NCI-H1930 (cell line): ENCODE measurements at regions not wholly inside any gene's neighbourhood (a gene's known extent, or its start where the extent isn't known, plus 50 kb on each side); places are given as distances from the start of the nearest gene placed in this dataset.
A peak's percentile ranks its signal among the peaks of the same experiment; 100 is the strongest.

Experiments
- DNase-seq, 2 experiments: peaks; one replicate each; lab custom pipeline; 2025; lab: John Stamatoyannopoulos, UW

DNA sequence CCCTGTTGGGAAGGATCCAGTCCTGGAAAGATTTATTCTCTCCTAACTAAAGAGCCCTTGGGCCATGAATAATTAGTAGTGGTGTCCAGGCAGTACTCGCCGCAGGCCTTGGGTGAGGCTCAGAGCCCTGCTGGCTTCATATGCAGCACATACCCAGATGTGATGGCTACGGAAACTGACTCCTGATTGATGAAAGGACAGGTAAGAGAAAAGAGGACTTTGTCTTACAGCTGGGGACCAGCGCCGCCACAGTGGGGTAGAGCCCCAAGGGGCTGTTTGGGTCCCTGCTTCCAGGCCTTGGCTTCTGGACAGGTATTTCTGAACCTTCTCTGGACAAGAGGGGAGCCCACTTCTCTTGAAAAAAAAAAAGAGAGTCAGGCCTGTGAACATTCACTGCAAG lies 1680.8 kb downstream of the EFNB2 start:
- DNase-seq, result no peak

- DNase-seq, result no peak
Observed at GRCh38 chr13:104854007-104854406, 1681.5 kb downstream of the EFNB2 start.

GRCh38 chr13:104847922-104848321 lies 1687.5 kb downstream of the EFNB2 start:
- DNase-seq, result no peak

GRCh38 chr13:104843401-104843800 lies 1692.1 kb downstream of the EFNB2 start:
- no peak for DNase-seq

DNA sequence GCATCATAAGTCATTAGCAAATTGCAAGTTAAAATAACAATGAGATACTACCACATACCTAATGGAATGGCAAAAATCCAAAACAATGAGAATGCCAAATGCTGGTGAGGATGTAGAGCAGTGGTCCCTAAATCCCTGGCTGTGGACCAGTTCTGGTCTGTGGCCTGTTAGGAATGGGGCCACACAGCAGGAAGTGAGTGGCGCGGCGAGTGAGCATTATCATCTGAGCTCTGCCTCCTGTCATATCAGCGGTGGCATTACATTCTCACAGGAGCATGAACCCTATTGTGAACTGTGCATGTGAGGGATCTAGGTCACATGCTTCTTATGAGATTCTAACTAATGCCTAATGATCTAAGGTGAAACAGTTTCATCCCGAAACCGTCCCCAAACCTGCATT lies 1694.4 kb downstream of the EFNB2 start:
- DNase-seq, result no peak

- no peak for DNase-seq
Observed at GRCh38 chr13:104837756-104838155, 1697.7 kb downstream of the EFNB2 start.

GRCh38 chr13:104833221-104833620 lies 1702.2 kb downstream of the EFNB2 start:
- no peak for DNase-seq

DNA sequence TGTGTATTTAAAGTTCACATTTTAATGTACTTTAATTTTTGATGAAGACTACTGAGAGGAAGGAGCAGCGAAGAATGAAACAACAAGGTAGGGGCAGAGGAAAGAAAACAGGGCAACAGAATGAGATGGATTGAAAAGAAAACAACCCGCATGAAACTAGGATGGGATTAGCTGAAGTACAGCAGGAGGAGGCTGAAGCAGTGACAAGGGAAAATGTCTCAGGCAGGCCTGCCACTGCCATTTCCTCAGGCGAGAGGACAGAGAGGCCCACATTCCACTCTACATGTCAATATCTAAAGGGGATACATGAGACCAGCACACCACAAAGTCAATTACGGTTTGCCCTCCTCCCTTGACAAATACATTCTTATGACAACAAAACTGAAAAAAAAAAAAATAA lies 1703.2 kb downstream of the EFNB2 start:
- no peak for DNase-seq

DNA sequence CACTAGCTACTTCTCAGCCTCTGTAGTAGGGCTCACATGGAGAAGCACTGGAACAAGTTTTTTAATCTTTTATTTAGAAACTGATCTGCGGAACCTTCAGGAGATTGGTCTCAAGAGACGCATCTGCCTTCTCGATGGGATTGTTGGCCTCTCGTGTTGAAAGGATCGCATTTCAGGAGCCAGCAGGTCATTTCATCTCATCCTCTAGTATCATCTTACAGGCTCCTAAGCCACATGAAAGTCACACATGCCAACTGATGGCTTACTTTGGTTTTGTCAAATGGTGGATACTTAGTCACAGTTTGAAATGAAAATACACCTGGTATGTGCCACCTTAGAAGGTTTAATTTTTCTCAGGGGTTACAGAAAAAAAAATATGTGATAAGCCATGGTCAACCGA lies 1703.6 kb downstream of the EFNB2 start:
- peak in 1 of 2 experiments; percentile 27 for DNase-seq

DNA sequence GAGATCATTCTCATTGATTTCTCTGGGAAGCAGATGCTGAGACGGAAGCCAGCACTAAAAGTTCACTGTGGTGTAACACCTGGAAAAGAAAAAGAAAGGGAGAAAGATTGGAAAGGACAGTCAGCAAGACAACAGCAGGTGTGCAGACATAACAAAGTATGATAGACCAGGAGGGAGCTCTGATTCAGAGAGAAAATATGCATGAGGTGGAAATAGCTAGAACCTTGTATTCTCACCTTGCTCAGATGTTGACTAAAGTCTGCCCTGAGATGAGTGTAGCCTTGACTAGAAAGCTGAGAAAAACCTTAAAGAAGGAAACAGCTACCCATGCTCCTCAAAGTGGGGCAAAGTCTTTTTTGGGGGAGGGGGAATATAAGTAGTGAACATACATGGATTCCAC lies 1711.8 kb downstream of the EFNB2 start:
- no peak for DNase-seq

DNA sequence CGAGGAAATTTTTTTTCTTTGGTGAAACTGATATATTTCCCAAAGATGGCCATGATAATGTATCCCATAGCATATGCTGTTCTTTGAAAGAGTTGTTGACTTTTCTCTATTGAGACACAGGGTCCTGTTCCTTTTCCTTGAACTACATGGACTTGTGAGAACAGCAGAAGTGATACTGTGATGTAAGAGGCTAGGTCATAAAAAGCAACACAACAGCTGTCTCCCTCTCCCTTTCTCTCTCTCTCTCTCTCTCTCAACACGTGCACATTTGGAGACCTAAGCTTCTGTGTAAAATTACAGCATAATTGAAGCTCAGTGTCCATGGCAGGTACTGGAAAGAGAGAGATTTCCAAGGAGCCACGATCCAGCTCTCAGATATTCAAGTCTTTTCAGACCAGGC lies 1712.4 kb downstream of the EFNB2 start:
- no peak for DNase-seq

DNA sequence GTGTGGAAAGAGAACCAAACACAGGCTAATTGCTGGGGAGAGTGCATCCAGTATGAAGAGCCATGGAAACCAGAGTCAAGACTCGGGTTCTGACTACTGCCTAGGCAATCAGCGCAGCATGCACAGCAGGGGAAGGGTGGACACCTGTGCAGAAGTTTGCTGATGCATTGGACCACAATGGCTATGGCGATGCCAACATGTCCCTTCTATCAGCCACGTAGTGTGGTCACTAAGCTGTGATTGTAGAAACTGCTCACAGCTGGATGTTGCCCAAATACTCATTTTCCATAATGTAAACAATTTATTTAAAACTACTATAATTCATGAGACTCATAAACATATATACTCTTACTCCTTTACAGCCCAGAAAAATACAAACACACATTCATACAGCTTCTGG lies 1718.2 kb downstream of the EFNB2 start:
- no peak for DNase-seq

DNA sequence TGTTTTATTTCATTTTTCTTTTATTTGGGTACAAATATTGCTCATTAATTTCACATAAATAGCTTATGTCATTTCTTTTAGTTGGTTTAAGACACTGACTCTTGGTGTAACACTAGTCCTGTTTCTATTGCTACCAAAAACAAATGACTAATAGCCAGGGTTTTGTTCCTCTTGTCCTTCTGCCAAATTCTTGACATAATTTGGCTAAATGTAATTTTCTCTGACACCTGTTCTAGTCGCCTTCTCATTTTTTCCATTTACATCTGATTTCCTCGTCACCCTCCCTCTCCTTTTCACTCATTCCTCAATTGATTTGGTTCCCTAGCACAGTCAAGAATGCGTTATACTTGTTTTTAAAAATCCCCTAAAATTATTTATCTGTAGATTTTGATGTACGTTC lies 1718.7 kb downstream of the EFNB2 start:
- no peak for DNase-seq

DNA sequence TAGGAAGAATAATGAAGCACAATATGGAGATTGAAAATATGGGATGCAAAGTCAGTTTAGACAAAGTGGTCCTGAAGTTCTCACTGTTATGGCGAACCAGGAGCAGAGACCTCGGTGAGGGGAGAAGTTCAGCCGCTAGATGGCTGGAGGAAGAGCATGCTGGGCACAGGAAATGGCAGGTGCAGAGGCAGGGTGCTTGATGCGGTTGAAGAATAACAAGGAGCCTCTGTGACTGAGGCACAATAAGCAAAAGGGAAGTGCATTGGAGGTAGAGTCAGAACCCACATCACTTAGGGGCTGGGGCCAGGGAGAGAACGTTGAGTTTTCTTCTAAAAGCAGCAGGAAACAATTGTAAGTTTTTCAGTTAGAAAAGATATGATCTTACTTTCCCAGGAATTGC lies 1725.2 kb downstream of the EFNB2 start:
- no peak for DNase-seq

GRCh38 chr13:104809483-104809882 lies 1726.0 kb downstream of the EFNB2 start:
- DNase-seq, result no peak

DNA sequence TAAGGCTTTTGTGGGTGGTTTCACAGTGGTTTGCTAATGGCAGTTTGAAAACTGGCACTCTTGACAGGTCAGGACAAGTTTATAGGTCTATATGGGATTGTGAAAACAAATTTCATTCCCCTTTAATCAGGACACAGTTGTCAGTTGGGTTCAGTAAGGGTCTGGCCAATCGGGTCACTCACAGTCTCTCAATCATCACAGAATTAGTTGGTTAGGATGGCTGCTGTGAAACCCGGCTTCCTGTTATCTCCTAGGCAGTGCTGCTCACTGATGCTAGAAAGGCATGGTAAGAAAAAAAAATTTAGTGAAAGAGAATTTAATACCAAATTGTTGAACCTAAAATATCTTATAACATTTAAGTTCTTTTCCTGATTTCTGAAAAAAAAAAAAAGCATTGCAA lies 1730.1 kb downstream of the EFNB2 start:
- no peak for DNase-seq

DNA sequence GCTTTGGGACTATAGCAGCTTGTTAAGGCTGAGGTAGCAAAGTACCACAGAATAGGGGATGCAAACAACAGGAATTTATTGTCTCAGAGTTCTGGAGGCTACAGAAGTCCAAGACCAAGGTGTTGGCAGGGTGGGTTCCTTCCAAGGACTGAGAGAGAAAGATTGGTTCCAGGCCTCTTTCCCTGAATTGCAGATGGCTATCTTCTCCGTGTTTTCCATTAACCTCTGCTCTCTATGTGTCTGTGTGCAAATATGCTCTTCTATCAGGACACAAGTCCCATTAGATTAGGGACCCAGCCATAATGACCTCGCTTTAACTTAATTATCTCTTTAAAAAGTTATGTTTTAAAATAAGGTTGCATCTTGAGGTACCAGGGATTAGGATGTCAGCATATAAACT lies 1732.9 kb upstream of the SLC10A2 start:
- no peak for DNase-seq

GRCh38 chr13:104798486-104798885 lies 1732.3 kb upstream of the SLC10A2 start:
- no peak for DNase-seq

DNA sequence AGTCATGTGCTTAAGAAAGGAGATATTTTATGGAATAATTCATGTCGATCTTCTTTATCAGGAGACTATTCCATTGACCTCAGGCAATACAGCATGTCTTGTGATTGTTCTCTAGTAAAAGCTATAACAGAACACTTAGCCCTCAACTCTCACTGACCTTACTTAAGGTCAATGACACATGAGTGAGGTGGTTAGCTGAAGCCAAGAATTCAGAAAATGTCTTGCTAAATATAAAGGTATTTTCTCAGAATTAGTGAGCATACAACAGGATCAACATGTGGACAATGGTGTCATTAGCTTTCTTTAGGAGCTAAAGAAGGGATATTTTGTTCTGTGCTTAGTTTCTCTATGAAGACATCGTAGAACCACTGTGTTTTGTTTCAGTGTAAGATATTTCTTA lies 1730.4 kb upstream of the SLC10A2 start:
- no peak for DNase-seq

DNA sequence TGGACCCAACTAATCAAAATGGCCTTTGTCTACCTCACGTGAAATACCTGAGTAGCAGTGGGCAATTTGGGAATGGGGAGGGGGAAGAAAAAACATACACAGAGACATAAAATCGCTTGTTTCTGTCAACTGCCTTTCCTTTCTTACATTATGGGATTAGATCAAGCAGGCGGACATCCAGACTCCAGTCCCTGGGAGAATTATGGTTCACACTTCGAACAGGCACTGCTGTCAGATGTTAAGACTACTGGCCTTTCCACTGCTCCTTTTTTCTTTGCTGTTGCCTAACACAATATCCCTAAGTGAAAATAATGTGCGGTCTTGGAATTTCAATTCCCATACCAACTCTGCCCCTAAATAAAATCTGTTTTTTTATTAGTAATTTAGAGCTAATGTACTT lies 1719.7 kb upstream of the SLC10A2 start:
- no peak for DNase-seq

DNA sequence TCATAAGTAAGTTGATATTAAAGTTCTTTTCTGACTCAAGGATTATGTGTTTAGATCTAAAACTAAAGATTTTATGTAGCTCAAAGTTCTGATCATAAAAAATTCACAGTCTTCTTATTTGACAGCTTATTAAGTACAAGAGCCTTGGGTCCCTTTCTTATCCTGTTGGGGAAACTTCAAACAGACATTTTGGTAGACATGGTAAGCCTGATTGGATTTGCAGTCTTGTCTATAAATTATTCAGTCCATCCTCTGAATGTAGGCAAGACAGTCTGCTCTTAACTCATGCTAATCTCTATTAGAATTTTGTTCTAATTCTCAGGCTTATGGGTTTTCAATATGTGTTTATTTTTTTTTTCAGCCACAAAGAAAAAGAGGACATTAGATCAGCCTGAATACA lies 1718.7 kb upstream of the SLC10A2 start:
- no peak for DNase-seq

DNA sequence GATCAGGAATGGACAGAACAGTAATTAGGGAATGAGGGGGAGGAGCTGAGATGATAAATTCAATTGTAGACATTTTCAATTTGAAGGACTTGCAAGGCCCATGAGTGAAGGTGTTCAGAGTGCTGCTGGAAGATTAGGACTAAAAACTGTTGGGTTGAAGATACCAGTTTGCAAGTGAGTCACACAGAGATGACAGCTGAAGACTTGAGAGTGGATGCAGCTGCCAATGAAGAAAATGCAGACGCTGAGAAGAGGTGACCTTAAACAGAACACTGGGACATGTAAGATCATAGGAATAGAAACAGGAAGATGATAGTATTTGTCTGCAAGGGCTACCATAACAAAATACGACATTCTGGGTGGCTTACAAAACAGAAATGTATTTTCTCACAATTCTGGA lies 1716.5 kb upstream of the SLC10A2 start:
- DNase-seq, result no peak

DNA sequence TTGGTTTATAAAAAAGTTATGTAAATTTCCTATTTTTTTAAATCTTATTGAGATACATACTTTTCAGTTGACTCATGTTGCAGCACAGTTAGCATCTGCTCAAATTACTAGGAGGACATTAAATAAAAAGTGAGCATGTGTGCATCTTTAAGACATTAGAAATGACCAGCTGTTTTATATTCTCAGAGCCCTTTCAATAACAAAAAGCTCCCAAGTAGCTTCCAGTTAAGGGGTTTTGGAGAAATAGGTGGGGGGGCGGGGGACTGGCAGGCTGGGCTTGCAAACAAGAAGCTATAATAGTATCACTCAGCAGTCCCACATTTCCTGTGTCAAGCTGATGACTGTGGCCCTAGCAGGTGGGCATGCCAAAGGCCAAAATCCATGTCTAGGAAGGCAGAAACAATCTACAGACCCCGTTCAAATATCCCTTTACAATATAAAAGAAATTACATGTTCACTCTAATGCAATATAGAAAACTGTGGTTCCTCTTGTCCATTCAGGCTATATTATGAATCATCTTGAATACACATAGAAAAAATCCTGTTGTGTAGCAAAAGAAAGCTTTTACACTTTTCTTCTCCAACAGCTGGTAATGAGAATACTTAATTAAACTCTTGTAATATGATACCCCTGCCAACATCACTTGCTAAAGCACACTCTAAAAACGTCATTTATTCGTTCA lies 1713.2 kb upstream of the SLC10A2 start:
- no peak for DNase-seq

DNA sequence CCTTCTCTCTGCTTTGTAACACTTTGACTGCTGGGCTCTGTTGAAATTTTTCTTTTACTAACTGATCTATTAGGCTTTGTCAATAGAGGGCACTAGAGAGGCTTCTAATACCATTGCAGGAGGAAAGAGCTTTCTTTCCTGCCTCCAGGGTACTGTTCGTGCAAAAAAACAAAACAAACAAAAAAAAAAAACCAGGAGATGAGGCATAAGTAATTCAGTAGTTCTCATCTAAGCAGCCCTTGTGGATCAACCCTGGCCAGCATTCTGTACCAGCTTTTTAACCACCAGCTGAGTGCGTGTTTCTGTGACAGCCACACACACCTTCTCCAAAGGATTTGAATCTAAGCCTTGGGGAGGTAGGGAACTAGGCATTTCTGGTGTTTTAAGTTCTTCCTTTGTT lies 1707.6 kb upstream of the SLC10A2 start:
- peak in 1 of 2 experiments; percentile 30 for DNase-seq

- no peak for DNase-seq
Observed at GRCh38 chr13:104769545-104769944, 1703.3 kb upstream of the SLC10A2 start.
